SK-N-SH (cell line): ENCODE measurements at regions not wholly inside any gene's neighbourhood (a gene's known extent, or its start where the extent isn't known, plus 50 kb on each side); places are given as distances from the start of the nearest gene placed in this dataset.

Source experiments
- CTCF ChIA-PET: fragments of 300-600, 350-600 bp; formaldehyde crosslinking; extraction: SDS; loops from one replicate; lab custom pipeline; 2021; lab: Yijun Ruan, JAX
- POLR2A ChIA-PET: fragments of 350-600 bp; sonication (Branson Sonifier 250); formaldehyde crosslinking; extraction: SDS; loops from one replicate; lab custom pipeline; 2020; ENCODE audit warnings: antibody characterized with exemption, inconsistent platforms; lab: Yijun Ruan, JAX
- DNase-seq: peaks from one replicate; pipeline ENCODE4 v3.0.0; 2012
- H2AFZ ChIP-seq: fragments of 200-600 bp; sonication (generic); 2 replicates; pipeline ENCODE4 v1.8.1; 2016; ENCODE audit warnings: antibody characterized with exemption, mild to moderate bottlenecking, low read depth
- H3F3A ChIP-seq: fragments of 200-600 bp; sonication (generic); replicated peaks from 2 replicates; pipeline ENCODE3; 2016; ENCODE audit warnings: antibody characterized with exemption, mild to moderate bottlenecking; ENCODE audit not compliant: insufficient read depth
- H3K27ac ChIP-seq, 2 experiments: fragments of 200-500 bp in 1 of 2; fragments of 200-600 bp in 1 of 2; sonication (Bioruptor generic) in 1 of 2; sonication (generic), shearing (Covaris generic) in 1 of 2; 2 replicates each; pipeline versions ENCODE4 v1.5.1 to v1.6.1; 2014 to 2016; ENCODE audit warnings: low read depth in 2 of 2, inconsistent platforms in 1 of 2, low read length in 1 of 2, mild to moderate bottlenecking in 1 of 2, mixed read lengths in 1 of 2
- H3K27me3 ChIP-seq: fragments of 200-600 bp; sonication (generic), shearing (Covaris generic); 2 replicates; pipeline ENCODE4 v1.6.1; 2016; ENCODE audit warnings: mixed run types; ENCODE audit not compliant: insufficient read depth
- H3K36me3 ChIP-seq, 2 experiments: fragments of 200-500 bp in 1 of 2; fragments of 200-600 bp in 1 of 2; sonication (Bioruptor generic) in 1 of 2; sonication (generic) in 1 of 2; replicated peaks in 1 of 2; 2 replicates each; pipeline versions ENCODE3 to v1.5.1; 2014 to 2016; ENCODE audit warnings: low read length in 1 of 2, mild to moderate bottlenecking in 1 of 2; ENCODE audit not compliant: insufficient read depth in 2 of 2, control insufficient read depth in 1 of 2
- H3K4me1 ChIP-seq, 2 experiments: fragments of 200-500 bp in 1 of 2; fragments of 200-600 bp in 1 of 2; sonication (Bioruptor generic) in 1 of 2; sonication (generic), shearing (Covaris generic) in 1 of 2; 2 replicates each; pipeline versions ENCODE4 v1.5.1 to v1.6.1; 2014 to 2016; ENCODE audit warnings: low read depth in 1 of 2, low read length in 1 of 2, mixed run types in 1 of 2; ENCODE audit not compliant: insufficient read depth in 2 of 2, control insufficient read depth in 1 of 2
- H3K4me2 ChIP-seq: fragments of 200-600 bp; sonication (generic), shearing (Covaris generic); 2 replicates; pipeline ENCODE4 v1.6.1; 2017; ENCODE audit warnings: mixed run types
- H3K4me3 ChIP-seq, 2 experiments: fragments of 200-500 bp in 1 of 2; fragments of 200-600 bp in 1 of 2; sonication (Bioruptor generic) in 1 of 2; sonication (generic), shearing (Covaris generic) in 1 of 2; 2 replicates each; pipeline versions ENCODE4 v1.5.1 to v1.8.1; 2014 to 2016; ENCODE audit warnings: low read depth in 2 of 2, inconsistent platforms in 1 of 2, low read length in 1 of 2, mild to moderate bottlenecking in 1 of 2, mixed read lengths in 1 of 2, moderate library complexity in 1 of 2
- H3K79me2 ChIP-seq: fragments of 200-600 bp; sonication (generic); 2 replicates; pipeline ENCODE4 v1.8.1; 2017; ENCODE audit warnings: mild to moderate bottlenecking; ENCODE audit not compliant: insufficient read depth
- H3K9ac ChIP-seq: fragments of 200-600 bp; sonication (generic); 2 replicates; pipeline ENCODE4 v1.6.1; 2017; ENCODE audit warnings: mixed run types
- H3K9me2 ChIP-seq: fragments of 200-600 bp; sonication (generic); 2 replicates; pipeline ENCODE4 v1.6.1; 2017; ENCODE audit warnings: mixed run types
- H3K9me3 ChIP-seq: fragments of 200-600 bp; sonication (generic); 2 replicates; pipeline ENCODE4 v1.6.1; 2017; ENCODE audit warnings: mixed run types, mild to moderate bottlenecking, moderate library complexity
- H4K20me1 ChIP-seq: fragments of 200-600 bp; sonication (generic); 2 replicates; pipeline ENCODE4 v1.6.1; 2017; ENCODE audit warnings: mild to moderate bottlenecking, mixed run types; ENCODE audit not compliant: insufficient read depth
- CTCF ChIP-seq: fragments of 200-600 bp; sonication (generic); IDR thresholded peaks from 2 replicates; pipeline ENCODE4 v1.6.1; 2017; ENCODE audit warnings: antibody characterized with exemption, mild to moderate bottlenecking, moderate library complexity
- ELF1 ChIP-seq: IDR thresholded peaks from 2 replicates; pipeline ENCODE4 v1.4.0; 2012
- FOSL2 ChIP-seq: IDR thresholded peaks from 2 replicates; pipeline ENCODE4 v1.4.0; 2012; ENCODE audit warnings: low read depth, mild to moderate bottlenecking, moderate library complexity, borderline replicate concordance
- GABPA ChIP-seq: IDR thresholded peaks from 2 replicates; pipeline ENCODE4 v1.4.0; 2012; ENCODE audit warnings: low read depth, mild to moderate bottlenecking
- GATA2 ChIP-seq: sonication (generic); formaldehyde crosslinking; IDR thresholded peaks from 2 replicates; pipeline ENCODE4 v1.5.0; 2020; ENCODE audit warnings: mild to moderate bottlenecking, missing genetic modification reagents
- IRF3 ChIP-seq: fragments of 150-350 bp; IDR thresholded peaks from 2 replicates; pipeline ENCODE4 v1.6.1; 2016; ENCODE audit warnings: mild to moderate bottlenecking, low read depth, low read length
- MEF2A ChIP-seq: IDR thresholded peaks from 2 replicates; pipeline ENCODE4 v1.4.0; 2012; ENCODE audit warnings: low read depth, borderline replicate concordance
- NRF1 ChIP-seq: IDR thresholded peaks from 2 replicates; pipeline ENCODE4 v1.6.1; 2012; ENCODE audit warnings: low read depth, mild to moderate bottlenecking, low read length
- POLR2AphosphoS5 ChIP-seq: IDR thresholded peaks from 2 replicates; pipeline ENCODE4 v1.6.1; 2012; ENCODE audit warnings: low read depth, low read length
- RCOR1 ChIP-seq: fragments of 150-350 bp; IDR thresholded peaks from 2 replicates; pipeline ENCODE4 v1.6.1; 2017; ENCODE audit warnings: antibody characterized with exemption, low read length
- REST ChIP-seq: IDR thresholded peaks from 2 replicates; pipeline ENCODE4 v1.6.1; 2012; ENCODE audit warnings: mild to moderate bottlenecking, low read depth, low read length, moderate library complexity
- RFX5 ChIP-seq: IDR thresholded peaks from 2 replicates; pipeline ENCODE4 v1.6.1; 2012; ENCODE audit warnings: mild to moderate bottlenecking, improper control_type of control experiment, low read length
- RXRA ChIP-seq: IDR thresholded peaks from 2 replicates; pipeline ENCODE4 v1.4.0; 2012; ENCODE audit warnings: low read depth, mild to moderate bottlenecking, borderline replicate concordance
- SIN3A ChIP-seq: IDR thresholded peaks from 2 replicates; pipeline ENCODE4 v1.6.1; 2012; ENCODE audit warnings: low read depth, mild to moderate bottlenecking, low read length, moderate library complexity, borderline replicate concordance
- TAF1 ChIP-seq: IDR thresholded peaks from 2 replicates; pipeline ENCODE4 v1.6.1; 2012; ENCODE audit warnings: low read depth, mild to moderate bottlenecking, low read length, moderate library complexity, borderline replicate concordance
- USF2 ChIP-seq: fragments of 150-350 bp; IDR thresholded peaks from 2 replicates; pipeline ENCODE4 v1.6.1; 2017; ENCODE audit warnings: antibody characterized with exemption, low read length, low read depth, borderline replicate concordance
- ZBTB33 ChIP-seq: IDR thresholded peaks from 2 replicates; pipeline ENCODE4 v1.4.0; 2012; ENCODE audit warnings: low read depth, borderline replicate concordance
- WGBS: methylation state at CpG from one replicate; pipeline ENCODE4 v1.1.6; 2017; ENCODE audit warnings: low lambda C conversion rate; 5-methylcytosine and 5-hydroxymethylcytosine counted together

GRCh38 chr13:37168151-37168550 is 62.7 kb upstream of the CSNK1A1L start:
- ChIA-PET POLR2A (interaction anchor here (0.7 kb wide), 1 partner anchor 337 kb away, joined by 7 read pairs; no protein-coding TSS in a partner anchor), CTCF (no interaction called here)
- H4K20me1 ChIP-seq: no peaks in the 10 kb centered on the region
- DNase-seq: no peak
- 53% methylated on average over 3 of the region's 3 CpGs for WGBS
- H3K9ac ChIP-seq: no peak overlapping the region
- no peaks in the 10 kb centered on the region for H3K36me3 ChIP-seq
- no peak overlapping the region for H3K4me3 ChIP-seq
- no peak overlapping the region for H3K4me2 ChIP-seq
- H3K27me3 ChIP-seq: no peaks in the 10 kb centered on the region
- H3K79me2 ChIP-seq: no peaks in the 10 kb centered on the region
- H3K9me2 ChIP-seq: no peaks in the 10 kb centered on the region
- H3K9me3 ChIP-seq: no peaks in the 10 kb centered on the region
- TF ChIP-seq ZBTB33: no peak
- TF ChIP-seq ELF1: no peak
- no peak overlapping the region for H2AFZ ChIP-seq
- H3K27ac ChIP-seq: no peak overlapping the region
- H3F3A ChIP-seq: peaks cover 12% of the 10 kb centered on the region
- no peaks in the 10 kb centered on the region; a peak in 2 of 4 replicates for H3K4me1 ChIP-seq

GRCh38 chr13:37164635-37165034 is 59.2 kb upstream of the CSNK1A1L start:
- H3K4me1 ChIP-seq: no peaks in the 10 kb centered on the region; a peak in 1 of 4 replicates
- H3K9me2 ChIP-seq: no peaks in the 10 kb centered on the region
- no peaks in the 10 kb centered on the region for H4K20me1 ChIP-seq
- H3K36me3 ChIP-seq: no peaks in the 10 kb centered on the region
- H3K4me2 ChIP-seq: no peak overlapping the region
- CTCF ChIA-PET: no interaction called here
- H3K9ac ChIP-seq: no peak overlapping the region
- H3K27ac ChIP-seq: no peak overlapping the region
- H3K9me3 ChIP-seq: 0 out of 2 replicates have a peak, but pooled peaks cover 14% of the 10 kb centered on the region
- H3K4me3 ChIP-seq: no peak overlapping the region
- H2AFZ ChIP-seq: no peak overlapping the region
- 42% methylated on average over 2 of the region's 2 CpGs for WGBS
- POLR2A ChIA-PET: no interaction called here
- no peak for TF ChIP-seq IRF3
- no peak for TF ChIP-seq ELF1
- TF ChIP-seq FOSL2: no peak
- no peak for TF ChIP-seq GABPA
- TF ChIP-seq GATA2 (CRISPR knock-in tag): no peak
- TF ChIP-seq CTCF: no peak
- no peak for TF ChIP-seq REST
- no peak for TF ChIP-seq SIN3A
- TF ChIP-seq TAF1: no peak
- TF ChIP-seq POLR2AphosphoS5: no peak
- no peak for TF ChIP-seq NRF1
- no peak for TF ChIP-seq RCOR1
- no peak for TF ChIP-seq RXRA
- no peak for TF ChIP-seq USF2
- TF ChIP-seq MEF2A: no peak
- TF ChIP-seq RFX5: no peak
- H3F3A ChIP-seq: peaks cover 2% of the 10 kb centered on the region
- H3K27me3 ChIP-seq: no peaks in the 10 kb centered on the region
- DNase-seq: no peak
- H3K79me2 ChIP-seq: no peaks in the 10 kb centered on the region
